Skeletal muscle cell (primary cell): ENCODE measurements at regions not wholly inside any gene's neighbourhood (a gene's known extent, or its start where the extent isn't known, plus 50 kb on each side); places are given as distances from the start of the nearest gene placed in this dataset.
"Not testable (repeated sequence)": the region's sequence is repeated elsewhere in the genome, so short reads cannot be mapped to it uniquely, and the experiment has no call there.

Experiments
- DNase-seq: peaks from one replicate; pipeline ENCODE4 v3.0.0-alpha.2; 2010; ENCODE audit warnings: low read depth
- H3K4me3 ChIP-seq: 2 replicates; pipeline ENCODE4 v1.5.1; 2011; ENCODE audit warnings: low read depth, mild to moderate bottlenecking, control low read depth, low read length, moderate library complexity

- no peak overlapping the region for H3K4me3 ChIP-seq
- no peak for DNase-seq
These were observed 254.8 kb downstream of the MYCN start for GRCh38 chr2:16194931-16195680.

DNA sequence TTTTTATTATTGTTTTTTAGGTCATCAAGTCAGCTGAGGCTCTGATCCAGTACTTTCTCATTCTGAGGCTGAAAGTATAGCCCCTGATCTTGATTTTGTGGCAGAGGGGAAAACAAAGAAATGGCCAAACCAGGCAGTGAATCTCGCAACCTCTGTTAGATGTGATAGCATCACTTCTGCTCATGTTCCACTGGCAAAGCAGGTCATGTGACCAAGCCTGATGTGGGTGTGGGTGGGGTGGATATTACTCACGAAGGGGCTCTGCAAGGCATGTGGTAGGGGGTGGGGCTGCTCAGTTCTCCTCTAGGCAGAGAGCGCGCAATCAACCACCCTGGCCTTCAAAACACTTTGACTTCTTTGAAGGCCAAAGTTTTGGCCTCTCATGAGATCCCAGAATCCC is 254.2 kb downstream of the MYCN start:
- H3K4me3 ChIP-seq = no peak overlapping the region
- no peak for DNase-seq

DNA sequence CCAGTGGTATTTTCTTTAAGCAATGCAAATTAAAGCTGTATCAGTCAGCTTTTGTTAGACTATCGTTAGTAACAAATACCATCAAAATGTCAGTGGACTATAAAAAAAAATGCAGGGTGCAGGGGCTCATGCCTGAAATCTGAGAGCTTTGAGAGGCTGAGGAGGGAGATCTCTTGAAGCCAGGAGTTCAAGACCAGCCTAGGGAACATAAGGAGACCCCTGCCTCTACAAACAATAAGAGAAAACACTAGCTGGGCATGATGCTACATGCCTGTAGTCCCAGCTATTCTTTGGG is 253.7 kb downstream of the MYCN start:
- H3K4me3 ChIP-seq = no peak overlapping the region
- no peak for DNase-seq

DNA sequence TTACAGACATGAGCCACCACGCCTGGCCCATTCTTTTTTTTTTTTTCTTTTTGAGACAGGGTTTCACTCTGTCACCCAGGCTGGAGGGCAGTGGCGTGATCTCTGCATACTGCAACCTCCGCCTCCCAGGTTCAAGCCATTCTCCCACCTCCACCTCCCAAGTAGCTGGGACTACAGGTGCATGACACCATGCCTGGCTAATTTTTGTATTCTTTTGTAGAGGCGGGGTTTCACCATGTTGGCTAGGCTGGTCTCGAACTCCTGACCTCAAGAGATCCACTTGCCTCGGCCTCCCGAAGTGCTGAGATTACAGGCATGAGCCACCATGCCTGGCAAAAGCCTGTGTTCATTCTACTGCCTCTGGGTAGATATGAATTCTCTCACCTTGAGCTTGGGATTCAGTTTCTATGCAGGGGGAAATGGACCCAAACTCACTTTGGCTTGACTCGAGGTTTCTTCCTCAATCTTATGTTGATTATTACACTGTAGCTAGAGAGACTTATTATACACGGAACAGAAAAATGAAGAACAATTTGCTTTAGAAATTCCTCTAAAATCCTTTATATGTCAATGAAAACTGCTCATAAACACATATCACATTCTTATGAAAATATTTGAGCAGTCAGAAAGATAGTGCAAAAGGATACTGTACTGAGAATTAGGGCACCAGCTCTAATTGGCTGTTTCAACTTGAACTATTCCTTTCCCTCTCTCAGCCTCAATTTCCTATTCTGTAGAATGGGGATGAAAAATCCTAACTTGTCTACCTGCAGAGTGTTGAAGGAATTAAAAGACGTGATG is 252.3 kb downstream of the MYCN start:
- DNase-seq = no peak
- no peak overlapping the region for H3K4me3 ChIP-seq

DNA sequence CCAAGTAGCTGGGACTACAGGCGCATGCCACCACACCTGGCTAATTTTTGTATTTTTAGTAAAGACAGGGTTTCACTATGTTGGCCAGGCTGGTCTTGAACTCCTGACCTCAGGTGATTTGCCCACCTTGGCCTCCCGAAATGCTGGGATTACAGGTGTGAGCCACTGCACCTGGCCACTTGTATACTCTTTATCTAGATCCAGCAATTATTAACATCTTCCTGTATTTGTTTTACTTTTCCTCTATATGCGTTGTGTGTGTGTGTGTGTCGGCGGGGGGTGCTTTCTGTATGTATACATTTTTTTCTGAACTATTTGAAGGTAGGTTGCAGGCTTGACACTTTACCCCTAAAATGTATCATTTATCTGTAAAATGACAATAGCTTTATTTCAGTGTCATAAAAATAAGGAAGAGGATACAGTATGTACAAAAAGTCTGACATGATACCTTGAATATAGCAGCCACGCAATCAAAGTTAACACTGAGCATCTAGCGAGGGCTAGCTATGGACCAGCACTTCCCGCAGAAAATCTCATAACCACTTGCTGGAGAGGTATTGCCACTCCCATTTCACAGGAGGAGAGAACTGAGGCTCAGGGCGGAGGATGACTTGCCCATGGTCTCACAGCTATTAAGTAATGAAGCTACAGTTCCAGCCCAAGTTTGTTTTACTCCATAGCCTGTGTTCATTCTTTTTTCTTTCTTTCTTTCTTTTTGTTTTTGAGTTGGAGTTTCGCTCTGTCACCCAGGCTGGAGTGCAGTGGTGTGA is 251.3 kb downstream of the MYCN start:
- no peak for DNase-seq
- no peak overlapping the region for H3K4me3 ChIP-seq

GRCh38 chr2:16190446-16191270 is 250.3 kb downstream of the MYCN start:
- H3K4me3 ChIP-seq = no peak overlapping the region
- no peak for DNase-seq

GRCh38 chr2:16189836-16190160 is 249.4 kb downstream of the MYCN start:
- DNase-seq = no peak
- no peak overlapping the region for H3K4me3 ChIP-seq

- no peak overlapping the region for H3K4me3 ChIP-seq
- no peak for DNase-seq
These were observed 248.9 kb downstream of the MYCN start for GRCh38 chr2:16189029-16189835.

- no peak overlapping the region for H3K4me3 ChIP-seq
- DNase-seq = no peak
These were observed 248.0 kb downstream of the MYCN start for GRCh38 chr2:16188261-16188890.

GRCh38 chr2:16187482-16187817 is 247.1 kb downstream of the MYCN start:
- DNase-seq = no peak
- H3K4me3 ChIP-seq = no peak overlapping the region

- no peak overlapping the region for H3K4me3 ChIP-seq
- DNase-seq = no peak
These were observed 246.5 kb downstream of the MYCN start for GRCh38 chr2:16186661-16187481.

- no peak for DNase-seq
- no peak overlapping the region for H3K4me3 ChIP-seq
These were observed 245.5 kb downstream of the MYCN start for GRCh38 chr2:16185801-16186272.

DNA sequence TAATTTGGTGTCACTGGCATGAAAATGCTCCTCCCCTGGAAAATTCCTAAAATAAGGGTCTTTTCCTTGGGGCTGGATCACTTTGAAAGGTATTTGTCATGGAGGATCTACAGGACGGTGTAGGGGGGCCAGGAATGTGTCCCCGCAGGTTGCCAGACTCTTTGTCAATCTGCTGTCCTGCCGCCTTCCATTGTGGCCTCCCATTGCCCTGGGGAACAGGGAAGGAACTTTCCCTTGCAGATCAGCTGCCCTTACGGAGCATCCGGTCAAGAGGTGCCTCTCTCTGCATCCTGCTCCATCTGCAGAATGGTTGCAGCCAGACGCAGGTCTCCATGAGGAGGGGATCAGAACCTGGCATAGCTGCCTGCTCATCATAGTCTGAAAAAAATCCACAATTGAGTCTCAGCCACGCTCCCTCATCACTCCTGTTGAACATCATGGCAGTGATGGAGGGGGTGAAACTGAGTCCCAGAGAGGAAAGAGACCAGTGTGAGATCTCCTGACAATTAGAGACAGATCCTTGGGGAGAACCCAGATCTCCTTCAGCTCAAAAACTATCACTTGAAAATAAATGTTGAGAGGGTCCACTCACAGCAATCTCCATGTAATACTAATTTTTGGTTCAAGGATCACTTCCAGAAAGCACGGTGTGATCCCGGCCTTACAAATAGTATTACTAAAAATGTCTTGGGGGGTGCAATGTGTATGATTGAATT is 244.8 kb downstream of the MYCN start:
- DNase-seq = no peak
- H3K4me3 ChIP-seq = no peak overlapping the region

GRCh38 chr2:16184341-16184890 is 244.1 kb downstream of the MYCN start:
- no peak overlapping the region for H3K4me3 ChIP-seq
- no peak for DNase-seq

DNA sequence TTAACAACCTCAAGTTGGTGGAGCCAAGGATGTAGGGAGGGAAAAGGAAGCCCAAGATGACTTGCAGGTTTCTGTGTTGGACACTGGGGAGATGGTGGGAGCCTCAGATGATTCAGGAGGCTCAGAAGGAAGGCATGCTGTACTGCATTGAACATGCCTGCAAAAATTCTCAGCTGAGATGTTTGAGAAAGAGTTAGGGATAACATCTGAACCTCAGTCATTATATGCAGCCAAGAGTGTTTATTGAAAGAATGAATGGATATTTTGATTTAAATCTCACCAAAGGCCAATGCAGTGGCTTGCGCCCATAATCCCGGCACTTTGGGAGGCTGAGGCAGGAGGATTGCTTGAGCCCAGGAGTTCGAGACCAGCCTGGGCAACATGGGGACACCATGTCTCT is 243.0 kb downstream of the MYCN start:
- no peak for DNase-seq
- H3K4me3 ChIP-seq = no peak overlapping the region

GRCh38 chr2:16182841-16183240 is 242.5 kb downstream of the MYCN start:
- DNase-seq = no peak
- no peak overlapping the region for H3K4me3 ChIP-seq

DNA sequence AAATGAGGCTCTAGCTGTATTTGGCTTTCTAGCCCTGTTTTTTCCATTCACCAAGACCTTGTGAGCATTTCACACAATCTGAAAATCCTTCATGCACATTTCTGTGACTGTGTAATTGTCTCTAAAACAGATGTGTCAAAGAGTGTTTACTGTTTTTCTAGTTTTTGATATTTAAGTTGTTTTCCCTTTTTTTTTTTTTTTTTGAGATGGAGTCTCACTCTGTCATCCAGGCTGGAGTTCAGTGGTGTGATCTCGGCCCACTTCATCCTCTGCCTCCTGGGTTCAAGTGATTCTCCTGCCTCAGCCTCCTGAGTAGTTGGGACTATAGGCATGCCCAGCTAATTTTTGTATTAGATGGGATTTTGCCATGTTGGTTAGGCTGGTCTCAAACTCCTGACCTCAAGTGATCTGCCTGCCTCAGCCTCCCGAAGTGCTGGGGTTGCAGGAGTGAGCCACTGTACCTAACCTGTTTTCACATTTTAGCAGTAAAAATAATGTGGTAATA is 242.0 kb downstream of the MYCN start:
- not testable (repeated sequence) for DNase-seq, H3K4me3 ChIP-seq
